Fibroblast of lung (primary cell): ENCODE measurements at regions not wholly inside any gene's neighbourhood (a gene's known extent, or its start where the extent isn't known, plus 50 kb on each side); places are given as distances from the start of the nearest gene placed in this dataset.

Source experiments
- EZH2 ChIP-seq: IDR thresholded peaks from 2 replicates; pipeline ENCODE4 v1.5.1; 2012; ENCODE audit warnings: low read length, control low read depth, mild to moderate bottlenecking; ENCODE audit errors: missing control alignments
- TF ChIP-seq, protein P1 (sequence below), 2 donors: IDR thresholded peaks in 1 of 2; conservative IDR thresholded peaks in 1 of 2; 1 replicate in 1 of 2; 2 replicates in 1 of 2; pipeline ENCODE4 v1.5.1; 2011 to 2012; ENCODE audit warnings: low read length in 2 of 2, control low read depth in 1 of 2, inconsistent platforms in 1 of 2, low read depth in 1 of 2, mild to moderate bottlenecking in 1 of 2

DNA sequence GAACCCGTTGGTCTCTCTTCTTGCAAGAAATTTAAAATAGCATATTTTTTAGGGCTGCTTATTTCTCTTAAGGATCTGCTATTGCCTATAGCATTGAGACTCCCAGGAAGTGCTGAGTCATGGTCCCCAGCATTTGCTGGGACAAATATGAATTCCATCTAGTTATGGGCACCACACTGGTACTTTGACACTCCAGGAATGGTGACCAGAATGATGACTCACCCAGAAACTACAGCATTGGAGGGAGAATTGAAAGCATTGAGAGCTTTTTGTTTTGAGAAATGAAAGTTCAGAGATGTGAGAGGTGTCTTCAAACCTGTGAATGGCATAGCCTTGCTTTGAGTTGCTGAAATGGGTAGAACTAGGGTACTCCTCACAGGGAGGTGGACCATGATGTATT lies 699.7 kb downstream of the DHX35 start:
- TF ChIP-seq, protein P1, sequence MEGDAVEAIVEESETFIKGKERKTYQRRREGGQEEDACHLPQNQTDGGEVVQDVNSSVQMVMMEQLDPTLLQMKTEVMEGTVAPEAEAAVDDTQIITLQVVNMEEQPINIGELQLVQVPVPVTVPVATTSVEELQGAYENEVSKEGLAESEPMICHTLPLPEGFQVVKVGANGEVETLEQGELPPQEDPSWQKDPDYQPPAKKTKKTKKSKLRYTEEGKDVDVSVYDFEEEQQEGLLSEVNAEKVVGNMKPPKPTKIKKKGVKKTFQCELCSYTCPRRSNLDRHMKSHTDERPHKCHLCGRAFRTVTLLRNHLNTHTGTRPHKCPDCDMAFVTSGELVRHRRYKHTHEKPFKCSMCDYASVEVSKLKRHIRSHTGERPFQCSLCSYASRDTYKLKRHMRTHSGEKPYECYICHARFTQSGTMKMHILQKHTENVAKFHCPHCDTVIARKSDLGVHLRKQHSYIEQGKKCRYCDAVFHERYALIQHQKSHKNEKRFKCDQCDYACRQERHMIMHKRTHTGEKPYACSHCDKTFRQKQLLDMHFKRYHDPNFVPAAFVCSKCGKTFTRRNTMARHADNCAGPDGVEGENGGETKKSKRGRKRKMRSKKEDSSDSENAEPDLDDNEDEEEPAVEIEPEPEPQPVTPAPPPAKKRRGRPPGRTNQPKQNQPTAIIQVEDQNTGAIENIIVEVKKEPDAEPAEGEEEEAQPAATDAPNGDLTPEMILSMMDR (conservative IDR thresholded peaks at IDR 0.05 in 1 of 2, IDR thresholded peaks at IDR 0.05 in 1 of 2; ENCODE audit: low read depth in 1 of 2, low read length in 2 of 2): no peak
- TF ChIP-seq EZH2: no peak
